ENCODE measurements at regions not wholly inside any gene's neighbourhood (a gene's known extent, or its start where the extent isn't known, plus 50 kb on each side); places are given as distances from the start of the nearest gene placed in this dataset.
A peak's percentile ranks its signal among the peaks of the same experiment; 100 is the strongest.
"Not testable (repeated sequence)": the region's sequence is repeated elsewhere in the genome, so short reads cannot be mapped to it uniquely, and the experiment has no call there.

GRCh38 chr19:22545751-22546150 lies 88.4 kb upstream of the ZNF492 start:
- DNase-seq = peak; percentile 56

- no peak for DNase-seq
These were observed 100.4 kb upstream of the ZNF492 start for GRCh38 chr19:22533761-22534160.

- peak; percentile 2 for DNase-seq
These were observed 101.5 kb upstream of the ZNF492 start for GRCh38 chr19:22532388-22533300.

- DNase-seq = no peak
These were observed 104.1 kb upstream of the ZNF492 start for GRCh38 chr19:22530042-22530441.

GRCh38 chr19:22528956-22529355 lies 105.2 kb upstream of the ZNF492 start:
- no peak for DNase-seq

- DNase-seq = no peak
These were observed 105.4 kb upstream of the ZNF98 start for GRCh38 chr19:22527554-22527953.

GRCh38 chr19:22526661-22527272 lies 104.6 kb upstream of the ZNF98 start:
- DNase-seq = no peak

GRCh38 chr19:22523940-22524339 lies 101.8 kb upstream of the ZNF98 start:
- DNase-seq = no peak

GRCh38 chr19:22519562-22519961 lies 97.4 kb upstream of the ZNF98 start:
- not testable (repeated sequence) for DNase-seq

- no peak for DNase-seq
These were observed 97.0 kb upstream of the ZNF98 start for GRCh38 chr19:22519152-22519551.

- DNase-seq = no peak
These were observed 95.6 kb upstream of the ZNF98 start for GRCh38 chr19:22517496-22518411.

- DNase-seq = no peak
These were observed 93.3 kb upstream of the ZNF98 start for GRCh38 chr19:22515435-22515834.

GRCh38 chr19:22503524-22503923 lies 81.4 kb upstream of the ZNF98 start:
- DNase-seq = no peak

GRCh38 chr19:22502766-22503165 lies 80.6 kb upstream of the ZNF98 start:
- no peak for DNase-seq

- not testable (repeated sequence) for DNase-seq
These were observed 76.8 kb upstream of the ZNF98 start for GRCh38 chr19:22498831-22499430.

- DNase-seq = no peak
These were observed 69.6 kb upstream of the ZNF98 start for GRCh38 chr19:22491746-22492145.

GRCh38 chr19:22483514-22483913 lies 61.4 kb upstream of the ZNF98 start:
- DNase-seq = not testable (repeated sequence)

GRCh38 chr19:22472180-22472637 lies 50.1 kb upstream of the ZNF98 start:
- no peak for DNase-seq
